GM12891 (cell line): ENCODE measurements at regions not wholly inside any gene's neighbourhood (a gene's known extent, or its start where the extent isn't known, plus 50 kb on each side); places are given as distances from the start of the nearest gene placed in this dataset.

Experiments used
- DNase-seq: peaks from one replicate; pipeline ENCODE4 v3.0.0; 2011; ENCODE audit warnings: low spot score; ENCODE audit not compliant: insufficient read length
- FAIRE-seq: peaks from 2 replicates; lab custom pipeline; 2011; peaks lifted over from hg19 to GRCh38; lab: Jason Lieb, UNC
- PAX5 ChIP-seq: IDR thresholded peaks from 2 replicates; pipeline ENCODE4 v1.6.1; 2011; ENCODE audit warnings: low read length, moderate library complexity, mild to moderate bottlenecking; ENCODE audit not compliant: insufficient read depth, severe bottlenecking
- POLR2A ChIP-seq: IDR thresholded peaks from 2 replicates; pipeline ENCODE4 v1.6.1; 2011; ENCODE audit warnings: low read depth, low read length, control low read depth
- POLR2AphosphoS5 ChIP-seq: IDR thresholded peaks from 2 replicates; pipeline ENCODE4 v1.6.1; 2011; ENCODE audit warnings: low read depth, low read length, control low read depth
- POU2F2 ChIP-seq: IDR thresholded peaks from 2 replicates; pipeline ENCODE4 v1.6.1; 2011; ENCODE audit warnings: low read depth, mild to moderate bottlenecking, control low read depth, low read length, moderate library complexity
- SPI1 ChIP-seq: IDR thresholded peaks from 2 replicates; pipeline ENCODE4 v1.6.1; 2011; ENCODE audit warnings: low read depth, low read length, control low read depth
- TAF1 ChIP-seq: IDR thresholded peaks from 2 replicates; pipeline ENCODE4 v1.6.1; 2011; ENCODE audit warnings: low read depth, low read length, control low read depth

DNA sequence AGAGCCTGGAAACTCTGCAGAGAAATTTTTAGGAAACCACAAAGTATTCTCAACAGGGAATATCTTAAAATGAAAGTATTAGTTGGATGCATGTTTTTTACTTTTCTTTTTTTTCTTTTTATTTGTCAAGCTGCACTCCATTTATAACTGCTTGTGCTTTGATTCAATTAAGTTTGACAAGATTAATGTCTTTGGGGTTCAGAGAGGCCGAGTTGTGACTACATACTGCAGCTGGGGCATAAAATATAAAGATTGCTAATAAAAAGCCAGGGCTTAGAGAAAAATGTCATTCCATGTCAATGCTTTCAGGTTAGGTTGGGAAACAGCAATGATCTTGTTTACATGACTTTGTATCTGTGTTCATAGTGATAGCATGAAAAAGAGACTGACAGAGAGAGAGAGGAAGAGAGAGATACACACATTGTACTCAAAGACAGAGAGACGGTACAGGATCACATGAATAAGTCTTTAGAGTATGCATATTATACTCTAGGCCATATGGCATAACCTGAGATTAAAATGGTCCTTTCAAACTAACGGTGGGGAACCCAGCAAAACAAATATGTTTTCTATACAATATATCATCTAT, 1022.3 kb upstream of the CNTNAP5 start:
- no peak for TF ChIP-seq POLR2AphosphoS5
- no peak for TF ChIP-seq PAX5
- TF ChIP-seq POLR2A, result no peak
- no peak for TF ChIP-seq POU2F2
- no peak for TF ChIP-seq TAF1
- TF ChIP-seq SPI1, result no peak
- FAIRE-seq (no peak), DNase-seq (no peak)

DNA sequence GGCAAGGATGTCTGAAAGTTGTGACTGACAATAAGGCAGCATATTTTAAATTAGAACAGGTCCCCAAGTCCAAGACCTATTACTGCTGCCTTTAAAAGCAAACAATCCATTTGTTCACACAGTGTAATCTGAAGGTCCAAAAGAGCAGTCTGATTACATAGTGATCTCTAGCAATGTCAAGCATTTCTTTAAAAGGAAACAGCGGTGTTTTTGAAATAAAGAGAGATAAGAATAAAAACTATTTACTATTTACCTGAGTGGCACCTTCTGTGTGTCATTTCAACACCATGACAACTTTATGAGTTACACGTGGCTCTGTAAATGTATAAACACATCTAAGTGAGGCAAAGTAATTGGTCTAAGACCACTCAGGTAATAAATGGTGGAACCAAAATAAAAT, 1009.9 kb upstream of the CNTNAP5 start:
- no peak for FAIRE-seq
- no peak for DNase-seq
- TF ChIP-seq SPI1 (no peak), POU2F2 (no peak), POLR2AphosphoS5 (no peak), POLR2A (no peak), TAF1 (no peak), PAX5 (no peak)

DNA sequence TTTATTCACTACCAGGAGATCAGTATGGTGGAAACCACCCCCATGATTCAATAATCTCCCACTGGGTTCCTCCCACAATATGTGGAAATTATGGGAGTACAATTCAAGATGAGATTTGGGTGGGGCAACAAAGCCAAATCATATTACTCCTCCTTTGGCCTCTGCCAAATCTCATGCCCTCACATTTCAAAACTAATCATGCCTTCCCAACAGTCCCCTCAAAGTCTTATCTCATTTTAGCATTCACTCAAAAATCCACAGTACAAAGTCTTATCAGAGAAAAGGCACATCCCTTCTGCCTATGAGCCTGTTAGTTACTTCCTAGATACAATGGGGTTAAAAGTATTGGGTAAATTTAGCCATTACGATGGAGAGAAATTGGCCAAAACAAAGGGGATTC, 989.5 kb upstream of the CNTNAP5 start:
- no peak for DNase-seq
- TF ChIP-seq SPI1, result no peak
- no peak for TF ChIP-seq POU2F2
- TF ChIP-seq POLR2AphosphoS5, result no peak
- TF ChIP-seq TAF1, result no peak
- no peak for TF ChIP-seq POLR2A
- TF ChIP-seq PAX5, result no peak
- FAIRE-seq, result no peak

DNA sequence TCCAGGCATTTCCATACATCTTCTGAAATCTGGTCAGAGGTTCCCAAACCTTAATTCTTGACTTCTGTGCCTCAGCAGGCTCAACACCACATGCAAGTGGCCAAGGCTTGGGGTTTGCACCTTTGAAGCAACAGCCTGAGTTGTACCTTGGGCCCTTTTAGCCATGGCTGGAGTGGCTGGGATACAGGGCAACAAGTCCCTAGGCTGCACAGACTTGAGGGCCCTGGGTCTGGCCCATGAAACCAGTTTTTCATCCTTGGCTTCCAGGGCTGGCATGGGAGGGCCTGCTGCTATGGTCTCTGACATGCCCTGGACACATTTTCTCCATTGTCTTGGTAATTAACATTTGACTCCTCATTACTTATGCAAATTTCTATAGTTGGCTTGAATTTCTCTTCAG, 988.8 kb upstream of the CNTNAP5 start:
- no peak for TF ChIP-seq POLR2A
- no peak for TF ChIP-seq TAF1
- TF ChIP-seq PAX5, result no peak
- TF ChIP-seq POLR2AphosphoS5, result no peak
- no peak for FAIRE-seq

DNA sequence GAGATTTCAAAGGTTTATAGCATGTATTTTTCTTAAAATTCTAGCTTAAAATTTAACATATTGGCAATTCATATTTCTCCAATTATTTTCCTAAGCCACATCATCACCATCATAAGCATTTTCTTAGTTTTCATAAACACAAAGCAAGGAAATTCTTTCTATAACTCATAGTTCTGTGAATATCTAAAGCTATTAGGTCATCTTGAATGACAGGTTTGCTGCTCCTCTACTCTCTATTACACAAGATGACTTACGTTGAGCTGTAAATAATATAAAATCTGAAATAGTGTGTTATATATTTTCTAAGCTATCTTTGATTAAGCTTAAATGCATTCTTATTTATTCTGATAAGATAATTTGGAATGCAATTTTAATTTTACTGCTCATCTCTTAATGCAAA, 984.6 kb upstream of the CNTNAP5 start:
- no peak for FAIRE-seq
- TF ChIP-seq POLR2AphosphoS5 (no peak), SPI1 (no peak), POLR2A (no peak), TAF1 (no peak), PAX5 (no peak), POU2F2 (no peak)
- no peak for DNase-seq

More for the DNA sequence above, 988.8 kb upstream of the CNTNAP5 start:
- no peak for DNase-seq

DNA sequence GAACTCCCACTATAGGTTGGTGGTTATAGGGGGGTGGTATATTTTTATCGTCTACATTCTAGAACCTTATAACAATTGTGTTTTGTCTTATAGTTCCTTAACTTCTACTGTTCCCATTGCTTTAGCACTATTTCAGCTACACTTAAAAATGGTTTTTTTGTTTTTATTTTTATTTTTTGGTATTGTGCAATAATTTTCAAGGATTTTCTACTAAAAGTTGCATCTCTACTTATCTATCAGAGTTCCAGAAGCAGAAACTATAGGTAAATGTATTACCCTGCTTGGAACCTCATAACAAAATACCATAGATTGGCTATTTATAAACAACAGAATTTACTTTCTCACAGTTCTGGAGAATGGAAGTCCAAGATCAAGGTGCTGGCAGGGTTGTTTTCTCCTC, 981.6 kb upstream of the CNTNAP5 start:
- FAIRE-seq (no peak), DNase-seq (no peak)
- TF ChIP-seq SPI1 (no peak), POLR2AphosphoS5 (no peak), POLR2A (no peak), PAX5 (no peak), TAF1 (no peak), POU2F2 (no peak)

DNA sequence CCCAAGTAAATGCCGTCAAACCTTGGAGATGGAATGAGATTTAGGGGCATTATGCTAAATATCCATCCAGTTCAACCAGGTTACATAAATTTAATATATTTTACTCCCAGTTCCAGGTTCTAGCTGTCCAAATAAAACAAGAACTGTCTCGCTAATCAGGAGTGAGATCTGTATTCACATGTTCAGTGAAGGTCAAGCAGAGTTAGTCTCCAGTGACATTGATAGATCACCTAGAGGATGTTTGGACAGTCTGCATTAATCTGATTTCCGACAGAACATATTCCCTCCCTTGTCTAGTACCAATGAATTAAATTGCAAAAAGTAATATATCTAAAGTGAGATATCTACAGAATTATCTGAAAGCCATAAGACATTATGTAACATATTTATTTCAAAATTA, 979.4 kb upstream of the CNTNAP5 start:
- FAIRE-seq (no peak), DNase-seq (no peak)
- no peak for TF ChIP-seq POLR2AphosphoS5
- TF ChIP-seq TAF1, result no peak
- TF ChIP-seq SPI1, result no peak
- no peak for TF ChIP-seq PAX5
- no peak for TF ChIP-seq POU2F2
- no peak for TF ChIP-seq POLR2A

DNA sequence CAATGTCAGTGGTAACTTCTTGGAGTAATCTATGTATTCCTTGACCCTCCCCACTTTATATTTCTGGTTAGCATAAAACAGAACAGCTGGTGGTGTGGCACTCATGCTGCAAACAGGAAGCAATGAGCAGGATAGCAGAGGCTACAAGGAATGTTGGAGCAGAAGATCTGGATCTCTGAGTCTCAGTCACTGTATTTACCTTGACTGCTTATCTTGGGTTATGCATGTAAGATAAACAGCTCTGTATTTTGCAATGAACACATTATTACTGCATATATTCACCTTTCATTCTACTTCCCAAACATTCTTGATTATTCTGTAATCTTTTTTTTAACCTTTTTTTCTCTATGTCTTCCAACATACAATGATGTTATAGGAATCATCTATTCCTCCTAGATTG, 977.9 kb upstream of the CNTNAP5 start:
- TF ChIP-seq PAX5, result no peak
- TF ChIP-seq TAF1, result no peak
- no peak for TF ChIP-seq POLR2AphosphoS5
- no peak for TF ChIP-seq POLR2A
- no peak for TF ChIP-seq POU2F2
- no peak for TF ChIP-seq SPI1
- DNase-seq, result no peak
- no peak for FAIRE-seq

DNA sequence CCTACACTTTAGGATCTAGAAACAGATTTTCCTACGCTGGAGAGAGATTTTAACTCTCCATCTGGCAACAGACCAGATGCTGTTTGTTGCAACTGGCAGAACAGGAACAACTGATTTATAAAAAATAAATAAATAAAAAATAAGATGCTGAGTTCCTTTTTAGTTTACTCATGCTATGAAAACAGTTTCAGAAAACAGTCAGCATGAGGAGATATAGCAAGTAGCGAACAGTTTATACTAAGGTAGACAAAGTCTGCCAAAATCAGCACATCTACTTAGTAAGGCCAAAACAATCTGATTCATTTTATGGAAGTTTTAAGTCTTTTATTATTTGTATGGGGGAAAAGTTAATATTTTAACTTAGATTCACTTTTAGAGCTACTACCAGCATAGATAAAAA, 974.0 kb upstream of the CNTNAP5 start:
- DNase-seq (no peak), FAIRE-seq (no peak)
- TF ChIP-seq POLR2A, result no peak
- TF ChIP-seq PAX5, result no peak
- no peak for TF ChIP-seq TAF1
- no peak for TF ChIP-seq POLR2AphosphoS5
- no peak for TF ChIP-seq SPI1
- TF ChIP-seq POU2F2, result no peak

DNA sequence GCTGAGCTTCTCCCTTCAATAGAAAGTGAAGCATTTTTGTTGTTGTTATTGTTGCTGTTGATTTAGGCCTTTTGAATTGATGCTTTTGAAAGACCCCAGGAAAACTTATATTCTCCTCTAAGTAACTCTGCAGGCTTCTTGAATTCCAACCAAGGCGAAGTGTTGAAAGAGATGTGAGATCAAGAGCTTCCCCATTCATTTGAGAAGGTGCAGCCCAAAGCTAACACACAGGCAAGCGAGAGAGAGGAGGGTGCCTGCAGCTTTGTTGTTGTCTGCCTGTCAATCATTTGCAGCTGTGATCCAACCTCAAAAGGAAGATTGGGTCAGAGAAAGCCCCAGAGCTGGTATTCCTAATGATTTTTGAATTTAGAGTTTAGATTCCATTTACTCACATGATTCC, 963.6 kb upstream of the CNTNAP5 start:
- no peak for FAIRE-seq
- TF ChIP-seq PAX5, result no peak
- TF ChIP-seq POU2F2, result no peak
- no peak for TF ChIP-seq TAF1
- no peak for TF ChIP-seq POLR2AphosphoS5
- no peak for TF ChIP-seq POLR2A
- no peak for TF ChIP-seq SPI1

More for the DNA sequence above, 963.6 kb upstream of the CNTNAP5 start:
- DNase-seq, result no peak
